ENCODE measurements at regions not wholly inside any gene's neighbourhood (a gene's known extent, or its start where the extent isn't known, plus 50 kb on each side); places are given as distances from the start of the nearest gene placed in this dataset.

- Histone ChIP-seq H3K27ac (ENCODE audit: low read depth, low read length) (no peak overlapping the region), H3K27me3 (ENCODE audit: insufficient read depth, low read length) (no peaks in the 10 kb centered on the region), H3K4me3 (ENCODE audit: low read length in 2 of 2) (no peak overlapping the region), H3K36me3 (ENCODE audit: insufficient read depth, low read length) (no peaks in the 10 kb centered on the region), H3K4me1 (ENCODE audit: insufficient read depth, low read length) (no peaks in the 10 kb centered on the region), H3K9me3 (ENCODE audit: control insufficient read depth in 1 of 2, low read length in 2 of 2) (no peaks in the 10 kb centered on the region)
- H3K9me3 Mint-ChIP-seq: peaks cover 0 to 48% (median 26%) of the 10 kb centered on the region in 8 donors
- H3K27ac Mint-ChIP-seq: no peak overlapping the region
- ChIA-PET CTCF (ENCODE audit: partially characterized antibody) (no interaction called here), POLR2A (ENCODE audit: partially characterized antibody) (no interaction called here)
- DNase-seq: no peak
- intact Hi-C loops (cut with micrococcal nuclease): no loop called here
- no peaks in the 10 kb centered on the region for H3K27me3 Mint-ChIP-seq
- H3K4me1 Mint-ChIP-seq: no peaks in the 10 kb centered on the region
- H3K36me3 Mint-ChIP-seq: no peaks in the 10 kb centered on the region
- H3K4me3 Mint-ChIP-seq: no peak overlapping the region
These were observed 1851.5 kb upstream of the NUDT12 start for GRCh38 chr5:105414067-105414466.

- Mint-ChIP-seq H3K4me3 (no peak overlapping the region), H3K27me3 (no peaks in the 10 kb centered on the region), H3K9me3 (peaks cover 0 to 44% (median 21%) of the 10 kb centered on the region in 8 donors), H3K36me3 (no peaks in the 10 kb centered on the region), H3K4me1 (no peaks in the 10 kb centered on the region), H3K27ac (no peak overlapping the region)
- intact Hi-C loops (cut with micrococcal nuclease): no loop called here
- Histone ChIP-seq H3K27me3 (ENCODE audit: insufficient read depth, low read length) (no peaks in the 10 kb centered on the region), H3K27ac (ENCODE audit: low read depth, low read length) (no peak overlapping the region), H3K4me1 (ENCODE audit: insufficient read depth, low read length) (no peaks in the 10 kb centered on the region), H3K4me3 (ENCODE audit: low read length in 2 of 2) (no peak overlapping the region), H3K9me3 (ENCODE audit: control insufficient read depth in 1 of 2, low read length in 2 of 2) (no peaks in the 10 kb centered on the region), H3K36me3 (ENCODE audit: insufficient read depth, low read length) (no peaks in the 10 kb centered on the region)
- DNase-seq: no peak
- CTCF ChIA-PET (ENCODE audit: partially characterized antibody): no interaction called here
- POLR2A ChIA-PET (ENCODE audit: partially characterized antibody): no interaction called here
These were observed 1850.9 kb upstream of the NUDT12 start for GRCh38 chr5:105413406-105413990.

- Mint-ChIP-seq H3K27ac (no peak overlapping the region), H3K36me3 (no peaks in the 10 kb centered on the region), H3K9me3 (peaks cover 0 to 22% (median 8%) of the 10 kb centered on the region in 8 donors), H3K4me3 (no peak overlapping the region), H3K27me3 (no peaks in the 10 kb centered on the region), H3K4me1 (no peaks in the 10 kb centered on the region)
- no peak for DNase-seq
- Histone ChIP-seq H3K9me3 (ENCODE audit: control insufficient read depth in 1 of 2, low read length in 2 of 2) (no peaks in the 10 kb centered on the region), H3K36me3 (ENCODE audit: insufficient read depth, low read length) (no peaks in the 10 kb centered on the region), H3K27me3 (ENCODE audit: insufficient read depth, low read length) (no peaks in the 10 kb centered on the region), H3K4me1 (ENCODE audit: insufficient read depth, low read length) (no peaks in the 10 kb centered on the region), H3K27ac (ENCODE audit: low read depth, low read length) (no peak overlapping the region), H3K4me3 (ENCODE audit: low read length in 2 of 2) (no peak overlapping the region)
- ChIA-PET CTCF (ENCODE audit: partially characterized antibody) (no interaction called here), POLR2A (ENCODE audit: partially characterized antibody) (no interaction called here)
- intact Hi-C loops (cut with micrococcal nuclease): no loop called here
These were observed 1847.1 kb upstream of the NUDT12 start for GRCh38 chr5:105409695-105410094.

- Histone ChIP-seq H3K4me1 (ENCODE audit: insufficient read depth, low read length) (no peaks in the 10 kb centered on the region), H3K4me3 (ENCODE audit: low read length in 2 of 2) (no peak overlapping the region), H3K27ac (ENCODE audit: low read depth, low read length) (no peak overlapping the region), H3K36me3 (ENCODE audit: insufficient read depth, low read length) (no peaks in the 10 kb centered on the region), H3K27me3 (ENCODE audit: insufficient read depth, low read length) (no peaks in the 10 kb centered on the region), H3K9me3 (ENCODE audit: control insufficient read depth in 1 of 2, low read length in 2 of 2) (no peaks in the 10 kb centered on the region)
- no peaks in the 10 kb centered on the region for H3K4me1 Mint-ChIP-seq
- no peaks in the 10 kb centered on the region for H3K36me3 Mint-ChIP-seq
- no peak overlapping the region for H3K27ac Mint-ChIP-seq
- H3K9me3 Mint-ChIP-seq: peaks cover 0 to 8% (median under 1%) of the 10 kb centered on the region in 8 donors
- H3K4me3 Mint-ChIP-seq: no peak overlapping the region
- POLR2A ChIA-PET (ENCODE audit: partially characterized antibody): no interaction called here
- intact Hi-C loops (cut with micrococcal nuclease): no loop called here
- no peaks in the 10 kb centered on the region for H3K27me3 Mint-ChIP-seq
- CTCF ChIA-PET (ENCODE audit: partially characterized antibody): no interaction called here
- DNase-seq: no peak
These were observed 1844.6 kb upstream of the NUDT12 start for GRCh38 chr5:105407200-105407599.

- Mint-ChIP-seq H3K27me3 (no peaks in the 10 kb centered on the region), H3K36me3 (no peaks in the 10 kb centered on the region), H3K4me3 (no peak overlapping the region), H3K4me1 (no peaks in the 10 kb centered on the region), H3K9me3 (peaks cover 0 to 12% (median 5%) of the 10 kb centered on the region in 8 donors), H3K27ac (no peak overlapping the region)
- intact Hi-C loops (cut with micrococcal nuclease): no loop called here
- H3K4me3 ChIP-seq (ENCODE audit: low read length in 2 of 2): no peak overlapping the region
- ChIA-PET CTCF (ENCODE audit: partially characterized antibody) (no interaction called here), POLR2A (ENCODE audit: partially characterized antibody) (no interaction called here)
- no peak overlapping the region for H3K27ac ChIP-seq (ENCODE audit: low read depth, low read length)
- H3K4me1 ChIP-seq (ENCODE audit: insufficient read depth, low read length): no peaks in the 10 kb centered on the region
- H3K36me3 ChIP-seq (ENCODE audit: insufficient read depth, low read length): no peaks in the 10 kb centered on the region
- DNase-seq: no peak
- H3K27me3 ChIP-seq (ENCODE audit: insufficient read depth, low read length): no peaks in the 10 kb centered on the region
- H3K9me3 ChIP-seq (ENCODE audit: control insufficient read depth in 1 of 2, low read length in 2 of 2): no peaks in the 10 kb centered on the region
These were observed 1835.2 kb upstream of the NUDT12 start for GRCh38 chr5:105397749-105398148.

GRCh38 chr5:105392710-105393149 lies 1830.1 kb upstream of the NUDT12 start:
- Histone ChIP-seq H3K4me3 (ENCODE audit: low read length in 2 of 2) (no peak overlapping the region), H3K36me3 (ENCODE audit: insufficient read depth, low read length) (no peaks in the 10 kb centered on the region), H3K27ac (ENCODE audit: low read depth, low read length) (no peak overlapping the region), H3K4me1 (ENCODE audit: insufficient read depth, low read length) (no peaks in the 10 kb centered on the region), H3K9me3 (ENCODE audit: control insufficient read depth in 1 of 2, low read length in 2 of 2) (no peaks in the 10 kb centered on the region), H3K27me3 (ENCODE audit: insufficient read depth, low read length) (no peaks in the 10 kb centered on the region)
- intact Hi-C loops (cut with micrococcal nuclease): no loop called here
- Mint-ChIP-seq H3K9me3 (peaks cover 0 to 14% (median 4%) of the 10 kb centered on the region in 8 donors), H3K36me3 (no peaks in the 10 kb centered on the region), H3K27ac (no peak overlapping the region), H3K4me1 (no peaks in the 10 kb centered on the region), H3K27me3 (no peaks in the 10 kb centered on the region), H3K4me3 (no peak overlapping the region)
- ChIA-PET CTCF (ENCODE audit: partially characterized antibody) (no interaction called here), POLR2A (ENCODE audit: partially characterized antibody) (no interaction called here)
- DNase-seq: no peak

GRCh38 chr5:105392122-105392709 lies 1829.6 kb upstream of the NUDT12 start:
- H3K4me1 ChIP-seq (ENCODE audit: insufficient read depth, low read length): no peaks in the 10 kb centered on the region
- DNase-seq: no peak
- H3K36me3 ChIP-seq (ENCODE audit: insufficient read depth, low read length): no peaks in the 10 kb centered on the region
- Mint-ChIP-seq H3K36me3 (no peaks in the 10 kb centered on the region), H3K27me3 (no peaks in the 10 kb centered on the region), H3K4me3 (no peak overlapping the region), H3K9me3 (peaks cover 0 to 14% (median 3%) of the 10 kb centered on the region in 8 donors), H3K4me1 (no peaks in the 10 kb centered on the region), H3K27ac (no peak overlapping the region)
- intact Hi-C loops (cut with micrococcal nuclease): no loop called here
- H3K27ac ChIP-seq (ENCODE audit: low read depth, low read length): no peak overlapping the region
- H3K9me3 ChIP-seq (ENCODE audit: control insufficient read depth in 1 of 2, low read length in 2 of 2): no peaks in the 10 kb centered on the region
- ChIA-PET CTCF (ENCODE audit: partially characterized antibody) (no interaction called here), POLR2A (ENCODE audit: partially characterized antibody) (no interaction called here)
- H3K27me3 ChIP-seq (ENCODE audit: insufficient read depth, low read length): no peaks in the 10 kb centered on the region
- no peak overlapping the region for H3K4me3 ChIP-seq (ENCODE audit: low read length in 2 of 2)
